ENCODE measurements at regions not wholly inside any gene's neighbourhood (a gene's known extent, or its start where the extent isn't known, plus 50 kb on each side); places are given as distances from the start of the nearest gene placed in this dataset.

GRCh38 chr1:191895462-191896058 lies 262.7 kb upstream of the RGS18 start:
- TF ChIP-seq, protein P1, sequence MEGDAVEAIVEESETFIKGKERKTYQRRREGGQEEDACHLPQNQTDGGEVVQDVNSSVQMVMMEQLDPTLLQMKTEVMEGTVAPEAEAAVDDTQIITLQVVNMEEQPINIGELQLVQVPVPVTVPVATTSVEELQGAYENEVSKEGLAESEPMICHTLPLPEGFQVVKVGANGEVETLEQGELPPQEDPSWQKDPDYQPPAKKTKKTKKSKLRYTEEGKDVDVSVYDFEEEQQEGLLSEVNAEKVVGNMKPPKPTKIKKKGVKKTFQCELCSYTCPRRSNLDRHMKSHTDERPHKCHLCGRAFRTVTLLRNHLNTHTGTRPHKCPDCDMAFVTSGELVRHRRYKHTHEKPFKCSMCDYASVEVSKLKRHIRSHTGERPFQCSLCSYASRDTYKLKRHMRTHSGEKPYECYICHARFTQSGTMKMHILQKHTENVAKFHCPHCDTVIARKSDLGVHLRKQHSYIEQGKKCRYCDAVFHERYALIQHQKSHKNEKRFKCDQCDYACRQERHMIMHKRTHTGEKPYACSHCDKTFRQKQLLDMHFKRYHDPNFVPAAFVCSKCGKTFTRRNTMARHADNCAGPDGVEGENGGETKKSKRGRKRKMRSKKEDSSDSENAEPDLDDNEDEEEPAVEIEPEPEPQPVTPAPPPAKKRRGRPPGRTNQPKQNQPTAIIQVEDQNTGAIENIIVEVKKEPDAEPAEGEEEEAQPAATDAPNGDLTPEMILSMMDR (IDR thresholded peaks at IDR 0.05): no peak
- peaks cover 6 to 7% of the 10 kb centered on the region in 2 donors for H3K9me3 Mint-ChIP-seq
- H3K27ac ChIP-seq (ENCODE audit: low read length): no peak overlapping the region
- H3K4me1 ChIP-seq (ENCODE audit: control insufficient read depth, insufficient read depth, low read length): no peaks in the 10 kb centered on the region
- no peak overlapping the region for H3K27ac Mint-ChIP-seq
- H3K27me3 ChIP-seq (ENCODE audit: control insufficient read depth, insufficient read depth, low read length): no peaks in the 10 kb centered on the region
- H3K36me3 Mint-ChIP-seq: peaks cover 12% of the 10 kb centered on the region
- no peak for ATAC-seq
- intact Hi-C loops (cut with micrococcal nuclease): no loop called here
- no peaks in the 10 kb centered on the region for H3K4me1 Mint-ChIP-seq
- H3K27me3 Mint-ChIP-seq (ENCODE audit: low read depth in 2 of 2): no peaks in the 10 kb centered on the region
- DNase-seq: no peak
- no peak overlapping the region for H3K4me3 Mint-ChIP-seq
- no peaks in the 10 kb centered on the region for H3K36me3 ChIP-seq (ENCODE audit: control insufficient read depth, insufficient read depth, low read length)
- H3K9me3 ChIP-seq (ENCODE audit: control insufficient read depth, insufficient read depth, low read length): no peaks in the 10 kb centered on the region
- H3K4me3 ChIP-seq (ENCODE audit: low read length): no peak overlapping the region

DNA sequence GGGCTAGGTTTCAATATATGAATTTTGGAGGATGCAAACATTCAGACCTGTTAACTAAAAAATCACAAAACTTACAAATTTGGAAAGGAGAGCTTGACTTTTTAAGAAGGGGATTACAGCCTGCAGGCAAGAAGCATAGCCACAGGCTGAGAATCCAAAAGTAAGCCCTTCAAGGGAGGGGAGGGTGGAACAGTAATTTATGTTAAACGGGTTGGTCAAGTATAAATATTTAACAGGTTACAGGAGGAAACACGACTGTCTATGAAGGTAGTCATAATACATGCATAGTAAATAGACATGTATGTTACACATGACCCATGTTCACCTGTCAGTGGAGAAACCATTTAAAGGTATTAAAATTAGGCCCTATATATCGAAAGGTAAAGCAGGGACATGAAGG lies 261.1 kb upstream of the RGS18 start:
- no peak overlapping the region for H3K27ac Mint-ChIP-seq
- Histone ChIP-seq H3K27me3 (ENCODE audit: control insufficient read depth, insufficient read depth, low read length) (no peaks in the 10 kb centered on the region), H3K4me3 (ENCODE audit: low read length) (no peak overlapping the region), H3K27ac (ENCODE audit: low read length) (no peak overlapping the region), H3K36me3 (ENCODE audit: control insufficient read depth, insufficient read depth, low read length) (no peaks in the 10 kb centered on the region), H3K4me1 (ENCODE audit: control insufficient read depth, insufficient read depth, low read length) (no peaks in the 10 kb centered on the region), H3K9me3 (ENCODE audit: control insufficient read depth, insufficient read depth, low read length) (peaks cover 3% of the 10 kb centered on the region)
- H3K4me3 Mint-ChIP-seq: no peak overlapping the region
- peaks cover 6 to 8% of the 10 kb centered on the region in 2 donors for H3K9me3 Mint-ChIP-seq
- intact Hi-C loops (cut with micrococcal nuclease): no loop called here
- 98% methylated on average over 3 of the region's 3 CpGs for WGBS (ENCODE audit: insufficient coverage)
- H3K27me3 Mint-ChIP-seq (ENCODE audit: low read depth in 2 of 2): no peaks in the 10 kb centered on the region
- no peaks in the 10 kb centered on the region for H3K4me1 Mint-ChIP-seq
- DNase-seq (no peak), ATAC-seq (no peak)
- TF ChIP-seq, protein P1 (IDR thresholded peaks at IDR 0.05): no peak
- H3K36me3 Mint-ChIP-seq: peaks cover 10% of the 10 kb centered on the region

DNA sequence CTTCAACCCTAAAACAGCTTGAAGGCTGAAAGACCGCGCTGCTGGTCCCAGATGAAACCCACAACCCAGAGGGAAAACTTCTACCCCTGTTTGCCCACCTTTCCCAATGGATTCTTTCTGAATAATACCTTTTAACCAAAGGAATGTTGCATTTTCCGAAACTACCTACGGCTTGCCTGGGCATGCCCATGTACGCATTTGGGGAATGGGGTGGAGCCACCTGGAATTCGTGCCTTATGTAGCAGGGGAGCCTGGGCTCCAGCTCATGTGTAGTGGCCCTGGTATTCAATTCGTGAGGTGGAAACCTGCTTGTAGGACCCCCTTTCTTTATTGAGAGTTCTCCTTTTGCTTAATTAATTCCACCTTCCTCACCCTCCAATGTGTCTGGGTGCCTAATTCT lies 256.6 kb upstream of the RGS18 start:
- H3K27ac Mint-ChIP-seq: no peak overlapping the region
- intact Hi-C loops (cut with micrococcal nuclease): no loop called here
- Histone ChIP-seq H3K36me3 (ENCODE audit: control insufficient read depth, insufficient read depth, low read length) (no peaks in the 10 kb centered on the region), H3K4me3 (ENCODE audit: low read length) (no peak overlapping the region), H3K4me1 (ENCODE audit: control insufficient read depth, insufficient read depth, low read length) (no peaks in the 10 kb centered on the region), H3K27ac (ENCODE audit: low read length) (no peak overlapping the region), H3K27me3 (ENCODE audit: control insufficient read depth, insufficient read depth, low read length) (no peaks in the 10 kb centered on the region), H3K9me3 (ENCODE audit: control insufficient read depth, insufficient read depth, low read length) (peaks cover 3% of the 10 kb centered on the region)
- H3K36me3 Mint-ChIP-seq: no peaks in the 10 kb centered on the region
- DNase-seq: no peak
- no peak for ATAC-seq
- TF ChIP-seq, protein P1 (IDR thresholded peaks at IDR 0.05): no peak
- H3K4me3 Mint-ChIP-seq: no peak overlapping the region
- H3K4me1 Mint-ChIP-seq: no peaks in the 10 kb centered on the region
- H3K27me3 Mint-ChIP-seq (ENCODE audit: low read depth in 2 of 2): no peaks in the 10 kb centered on the region
- peaks cover 0 to 3% of the 10 kb centered on the region in 2 donors for H3K9me3 Mint-ChIP-seq
- WGBS (ENCODE audit: insufficient coverage): 90% methylated on average over 7 of the region's 7 CpGs

DNA sequence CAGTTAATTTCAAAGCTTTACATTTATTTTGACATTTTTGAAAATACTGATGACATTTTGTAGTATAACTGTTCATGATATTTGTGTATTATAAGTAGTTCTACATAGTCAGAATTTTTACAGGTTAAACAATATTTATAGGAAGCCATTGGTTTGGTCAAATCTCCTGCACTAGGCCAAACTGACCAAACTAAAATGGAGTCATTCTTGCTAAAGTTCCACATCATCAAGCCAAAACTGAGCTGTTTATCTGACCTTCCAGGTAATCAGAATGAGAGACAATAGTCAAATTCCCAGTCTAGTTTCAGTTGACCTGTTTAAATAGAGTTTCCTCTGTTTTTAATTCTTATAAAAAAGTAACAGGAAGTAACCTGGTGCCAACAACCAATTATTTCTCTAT lies 253.3 kb upstream of the RGS18 start:
- Histone ChIP-seq H3K4me3 (ENCODE audit: low read length) (no peak overlapping the region), H3K36me3 (ENCODE audit: control insufficient read depth, insufficient read depth, low read length) (no peaks in the 10 kb centered on the region), H3K4me1 (ENCODE audit: control insufficient read depth, insufficient read depth, low read length) (no peaks in the 10 kb centered on the region), H3K27ac (ENCODE audit: low read length) (no peak overlapping the region), H3K9me3 (ENCODE audit: control insufficient read depth, insufficient read depth, low read length) (peaks cover 12% of the 10 kb centered on the region), H3K27me3 (ENCODE audit: control insufficient read depth, insufficient read depth, low read length) (no peaks in the 10 kb centered on the region)
- TF ChIP-seq, protein P1 (IDR thresholded peaks at IDR 0.05): no peak
- Mint-ChIP-seq H3K4me3 (no peak overlapping the region), H3K36me3 (no peaks in the 10 kb centered on the region), H3K27ac (no peak overlapping the region), H3K4me1 (no peaks in the 10 kb centered on the region), H3K27me3 (ENCODE audit: low read depth in 2 of 2) (no peaks in the 10 kb centered on the region), H3K9me3 (peaks cover 5% of the 10 kb centered on the region in 2 donors)
- ATAC-seq: no peak
- DNase-seq: no peak
- intact Hi-C loops (cut with micrococcal nuclease): no loop called here

Data from natural killer cell (primary cell).